ENCODE measurements at regions not wholly inside any gene's neighbourhood (a gene's known extent, or its start where the extent isn't known, plus 50 kb on each side); places are given as distances from the start of the nearest gene placed in this dataset.

DNA sequence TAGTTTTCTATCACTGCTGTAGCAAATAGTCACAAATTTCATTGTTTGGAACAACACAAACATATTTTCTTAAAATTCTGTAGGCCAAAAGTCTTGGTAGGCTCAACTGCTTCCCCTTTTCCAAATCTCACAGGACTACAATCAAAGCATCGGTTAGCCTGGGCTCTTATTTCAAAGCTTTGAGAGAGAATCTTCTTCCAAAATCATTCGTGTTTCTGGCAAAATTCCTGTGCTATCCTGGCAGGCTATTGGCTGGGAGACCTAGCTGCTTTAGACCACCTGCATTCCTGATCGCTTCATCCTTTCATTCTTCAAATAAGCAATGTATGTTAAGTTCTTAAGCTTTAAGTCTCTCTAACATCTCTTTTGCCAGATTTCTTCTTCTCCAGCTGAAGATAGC lies 629.8 kb upstream of the CDH18 start:
- DNase-seq = no peak

DNA sequence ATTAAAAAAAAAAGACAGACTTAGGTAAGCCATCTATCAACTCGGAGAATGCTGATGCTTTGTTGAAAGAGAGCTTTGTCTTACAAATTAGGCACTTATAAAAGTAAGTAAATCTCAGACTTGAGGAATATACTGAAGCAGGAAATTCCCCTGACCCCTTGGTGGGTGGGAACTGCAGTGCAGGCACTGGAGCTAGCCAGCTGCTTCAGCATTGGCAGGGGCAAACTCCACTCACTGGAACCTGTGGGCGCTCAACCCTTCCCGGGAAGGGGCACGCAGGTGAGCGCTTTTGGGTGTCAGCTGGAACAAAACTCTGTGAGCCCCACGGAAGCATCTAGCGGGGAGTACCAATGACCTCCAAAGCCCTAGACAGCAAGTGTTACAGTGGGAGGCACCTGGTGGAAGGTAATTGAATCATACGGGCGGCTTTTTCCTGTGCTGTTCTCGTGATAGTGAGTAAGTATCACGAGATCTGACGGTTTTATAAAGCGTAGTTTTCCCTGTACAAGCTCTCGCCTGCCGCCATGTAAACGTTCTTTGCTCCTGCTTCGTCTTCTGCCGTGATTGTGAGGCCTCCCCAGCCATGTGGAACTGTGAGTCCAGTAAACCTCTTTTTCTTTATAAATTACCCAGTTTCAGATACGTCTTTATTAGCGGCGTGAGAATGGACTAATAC lies 628.0 kb upstream of the CDH18 start:
- no peak for DNase-seq

DNA sequence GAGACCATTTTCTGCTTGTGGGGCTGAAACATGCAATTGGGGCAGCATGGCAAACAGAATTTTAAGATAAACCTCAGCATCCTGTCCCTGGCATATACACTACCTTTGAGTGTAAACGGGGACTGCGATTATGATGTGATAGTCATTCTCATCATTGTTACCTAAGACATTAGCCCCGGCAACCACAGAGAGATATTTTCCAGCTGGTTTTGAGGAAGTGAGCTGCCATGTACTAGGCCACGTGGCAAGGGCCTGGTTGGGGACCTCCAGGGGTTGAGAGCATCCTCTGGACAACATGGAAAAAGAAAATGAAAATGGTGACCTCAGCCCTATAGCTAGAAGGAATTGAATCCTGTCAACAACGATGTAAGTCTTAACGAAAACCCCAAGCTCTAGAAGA lies 623.6 kb upstream of the CDH18 start:
- DNase-seq = peak; percentile 3

DNA sequence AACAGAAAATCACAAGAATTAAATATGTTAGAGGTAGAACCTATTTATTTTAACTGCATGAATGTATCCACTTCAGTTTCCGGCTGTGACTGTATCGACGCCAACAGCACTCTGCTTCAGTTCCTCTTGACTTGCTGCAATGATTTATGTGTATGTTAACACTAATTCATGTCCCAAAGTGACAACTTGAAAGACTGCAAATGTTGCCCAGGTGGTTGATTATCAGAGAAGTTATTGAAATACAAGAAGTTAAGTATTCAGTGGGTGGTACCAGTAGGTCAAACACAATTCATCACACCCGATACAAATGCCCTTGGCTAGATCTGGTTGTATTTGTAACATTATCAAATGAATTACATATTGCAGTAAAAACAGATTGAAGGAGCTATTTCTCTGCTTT lies 622.7 kb upstream of the CDH18 start:
- DNase-seq = no peak

DNA sequence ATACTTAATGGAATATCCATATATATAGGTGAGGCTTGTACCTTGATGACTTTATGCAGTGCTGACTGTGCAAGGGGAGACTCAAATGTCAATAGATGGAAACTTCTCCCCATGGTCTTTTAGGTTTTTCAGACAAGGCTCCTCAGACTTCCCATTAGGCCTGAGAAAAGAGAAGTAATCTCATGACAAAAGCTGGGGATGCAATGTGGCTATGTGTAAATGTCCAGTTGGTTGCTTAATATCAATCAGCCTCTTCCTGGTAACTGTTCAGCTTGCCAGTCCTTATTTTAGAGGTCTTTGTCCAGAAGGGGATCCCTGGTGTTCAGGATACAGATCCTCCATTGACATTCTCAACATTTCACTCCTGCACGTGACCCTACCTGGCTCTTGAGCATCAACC lies 621.1 kb upstream of the CDH18 start:
- no peak for DNase-seq

DNA sequence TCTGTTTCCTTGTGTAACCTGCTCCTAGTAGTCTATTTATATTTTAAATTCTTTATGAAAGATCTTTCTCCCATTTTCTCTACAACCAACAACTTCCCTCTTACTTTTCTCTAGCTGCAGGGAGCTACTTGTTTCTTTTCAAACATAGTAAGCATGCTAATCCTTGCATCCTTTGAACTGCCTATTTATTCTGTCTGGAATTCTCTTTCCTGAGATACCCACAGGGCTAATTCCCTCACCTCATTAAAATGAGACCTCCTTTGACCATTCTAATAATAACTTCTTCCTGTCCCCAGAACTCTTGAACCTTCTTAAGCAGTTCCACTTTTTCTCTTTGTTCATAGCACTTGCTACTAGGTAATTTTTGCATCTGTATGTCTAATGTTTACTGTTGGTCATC lies 620.6 kb upstream of the CDH18 start:
- DNase-seq = no peak

DNA sequence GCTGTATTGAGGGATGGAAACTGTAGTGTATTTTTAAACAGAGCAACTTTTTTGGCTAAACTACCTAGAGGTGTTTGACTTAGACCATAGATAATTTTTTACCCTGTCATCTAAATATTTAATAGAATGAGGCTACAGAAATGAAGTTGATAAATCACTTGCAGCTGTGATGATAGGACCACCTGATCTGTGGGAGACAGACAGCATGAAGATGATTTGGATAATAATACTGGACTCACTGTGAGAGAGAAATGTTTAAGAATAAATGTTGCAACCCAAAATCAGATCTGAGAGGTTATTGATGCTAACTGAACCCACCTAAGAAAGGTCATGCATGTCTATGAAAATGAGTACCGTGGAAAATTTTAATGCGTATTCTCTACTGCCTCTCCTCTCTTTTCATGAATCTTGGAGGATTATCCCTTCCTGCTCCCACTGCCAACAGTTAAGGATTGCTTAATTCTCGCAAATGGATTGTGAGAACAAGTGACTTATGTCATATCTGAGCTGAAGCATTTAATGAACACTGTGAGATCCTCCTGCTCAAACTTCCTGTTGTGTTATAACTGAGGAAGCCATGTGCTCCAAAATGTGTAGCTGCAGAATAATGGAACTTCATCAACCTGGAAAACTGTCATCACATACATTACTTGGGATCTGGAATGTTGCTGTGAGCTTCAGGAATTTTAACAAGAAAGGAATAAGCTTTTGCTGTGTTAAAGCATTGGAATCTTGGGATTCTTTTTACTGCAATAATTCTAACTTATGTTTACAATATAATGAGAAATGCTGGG lies 617.9 kb upstream of the CDH18 start:
- no peak for DNase-seq

DNA sequence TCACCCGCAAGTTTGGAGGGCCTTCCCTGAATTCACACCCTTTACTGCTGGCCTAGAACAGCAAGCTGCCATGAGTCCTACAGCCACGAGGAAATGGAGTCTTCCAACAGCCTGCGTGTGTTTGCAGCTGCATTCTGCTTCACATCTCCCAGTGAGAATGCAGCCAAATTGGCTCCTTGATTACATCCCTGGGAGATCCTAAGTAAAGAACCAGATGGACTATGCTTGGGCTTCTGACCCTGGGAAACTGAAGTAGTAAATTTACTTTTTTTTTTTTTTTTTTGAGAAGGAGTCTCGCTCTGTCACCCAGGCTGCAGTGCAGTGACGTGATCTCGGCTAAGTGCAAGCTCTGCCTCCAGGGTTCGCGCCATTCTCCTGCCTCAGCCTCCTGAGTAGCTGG lies 617.0 kb upstream of the CDH18 start:
- no peak for DNase-seq

DNA sequence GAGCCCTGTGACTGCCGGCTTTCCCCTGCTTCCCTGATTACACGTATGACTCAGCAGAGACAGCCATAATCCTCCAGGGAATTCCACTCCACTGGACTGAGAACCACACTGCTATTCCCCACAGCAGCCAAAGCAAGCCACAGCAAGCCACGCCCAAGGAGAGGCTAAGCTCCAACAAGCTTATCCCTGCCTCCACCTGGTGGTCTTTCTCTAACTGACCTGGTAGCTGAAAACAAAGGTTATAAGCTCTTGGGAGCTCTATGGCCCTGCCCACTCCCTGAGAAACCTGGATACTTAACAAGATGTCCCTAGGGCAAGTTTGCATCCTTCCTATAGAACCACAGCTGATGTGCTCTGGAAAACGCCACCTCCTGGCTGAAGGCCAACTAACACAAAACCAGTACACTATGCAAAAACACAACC lies 613.7 kb upstream of the CDH18 start:
- no peak for DNase-seq

DNA sequence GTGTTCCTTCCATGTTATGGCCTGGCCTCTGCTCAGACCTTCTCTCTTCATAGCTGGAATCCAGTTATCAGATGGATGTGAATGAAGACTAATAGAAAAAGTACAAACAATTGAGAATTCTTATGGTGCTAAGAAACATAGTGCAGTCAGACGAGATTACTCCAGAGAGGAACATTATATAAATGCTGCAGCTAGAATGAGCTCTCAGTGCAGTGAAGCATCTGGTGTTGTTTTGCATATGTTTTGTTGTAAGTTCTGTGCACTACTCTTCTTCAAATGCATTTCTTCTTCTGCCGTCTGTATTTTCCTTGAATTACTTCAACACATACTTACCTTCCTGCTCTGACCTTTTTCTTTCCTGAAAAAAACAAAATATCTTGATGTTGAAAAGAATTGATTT lies 602.4 kb upstream of the CDH18 start:
- no peak for DNase-seq

DNA sequence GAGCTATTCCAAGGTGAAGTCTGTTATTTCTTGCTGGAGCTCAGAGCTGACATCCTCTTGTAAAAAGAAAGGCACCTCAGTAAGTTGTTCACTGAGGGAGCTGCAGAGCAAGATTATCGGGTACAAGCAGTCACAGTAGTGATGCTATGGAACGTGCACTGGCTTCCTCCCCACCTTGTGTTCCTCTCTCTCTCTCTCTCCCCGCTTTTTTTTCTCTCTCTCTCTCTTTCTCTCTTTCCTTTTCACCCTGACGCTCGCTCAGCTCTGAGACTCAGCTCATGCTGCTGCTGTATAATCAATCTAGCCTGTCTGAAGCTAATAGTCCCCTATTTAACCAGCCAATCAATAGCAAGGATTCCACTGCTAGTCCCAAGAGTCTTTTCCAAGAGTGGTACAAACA lies 587.6 kb upstream of the CDH18 start:
- DNase-seq = no peak

DNA sequence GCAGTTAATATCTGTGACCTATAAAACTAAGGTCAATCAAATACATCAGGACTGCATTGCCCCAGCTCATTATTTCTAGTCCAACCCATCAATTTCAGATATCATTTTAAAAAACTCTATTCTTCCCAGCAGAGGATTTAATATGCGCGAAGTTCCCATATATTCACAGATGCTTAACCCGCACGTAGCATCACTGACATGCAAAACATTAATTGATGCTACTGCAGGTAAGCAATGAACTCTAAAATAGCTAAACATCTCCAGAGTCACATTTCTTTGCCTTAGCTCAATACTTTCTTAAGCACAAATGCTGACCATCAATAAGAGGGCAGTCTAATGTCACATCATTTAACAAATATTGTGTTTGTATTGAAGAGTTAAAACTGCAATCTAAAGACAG lies 586.6 kb upstream of the CDH18 start:
- DNase-seq = no peak

DNA sequence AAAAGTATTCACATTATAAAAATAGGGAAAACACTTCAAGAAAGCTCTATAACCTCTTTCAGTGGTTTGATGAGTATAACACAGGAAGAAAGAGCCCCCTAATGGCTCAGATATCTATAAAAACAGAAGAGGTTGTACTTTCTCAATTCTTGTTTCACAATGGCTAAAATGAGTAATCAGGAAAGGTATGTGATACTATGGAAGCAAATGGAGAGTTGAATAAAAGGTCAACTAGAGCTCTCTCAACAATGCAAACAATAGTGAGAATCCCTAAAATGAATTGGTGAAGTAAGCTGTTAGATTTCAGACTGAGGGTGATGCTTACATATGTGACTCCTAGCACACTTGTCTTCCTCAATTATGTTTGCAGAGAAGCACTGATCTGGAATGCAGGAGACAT lies 584.6 kb upstream of the CDH18 start:
- DNase-seq = no peak

DNA sequence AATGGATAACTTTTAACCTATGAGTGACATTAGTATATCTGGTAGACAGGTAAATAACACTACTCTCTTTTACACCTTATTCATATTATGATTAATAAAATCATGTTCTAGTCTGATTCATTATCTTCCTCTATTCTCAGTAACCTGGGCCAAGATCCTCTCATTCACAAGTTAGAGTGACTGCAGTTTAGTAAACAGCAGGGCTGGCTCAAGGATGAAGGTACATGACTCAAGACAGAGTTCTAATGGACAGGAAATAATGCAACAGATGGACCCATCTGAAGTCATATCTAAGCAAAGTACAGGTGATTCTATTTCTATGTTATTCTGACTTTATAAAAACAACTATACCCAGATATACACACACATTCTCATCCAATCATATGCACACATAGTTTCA lies 582.5 kb upstream of the CDH18 start:
- DNase-seq = no peak

DNA sequence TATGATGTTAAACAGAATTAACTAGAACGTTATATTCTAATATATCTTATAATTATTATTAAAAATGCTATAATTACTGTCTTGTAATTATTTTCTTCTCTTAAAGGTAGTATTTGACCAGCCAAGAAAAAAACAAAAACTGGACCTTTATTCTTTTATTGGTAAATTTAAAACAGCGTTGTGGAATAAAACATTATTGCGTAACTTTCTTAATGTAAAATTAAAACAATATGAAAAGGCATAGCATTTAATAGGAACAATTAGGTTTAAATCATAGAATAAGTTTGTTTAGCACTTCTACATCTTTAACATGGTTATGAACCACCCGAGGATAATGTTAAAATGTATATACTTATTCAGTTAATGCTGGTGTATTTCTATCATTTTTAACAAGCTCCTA lies 574.5 kb upstream of the CDH18 start:
- DNase-seq = no peak

DNA sequence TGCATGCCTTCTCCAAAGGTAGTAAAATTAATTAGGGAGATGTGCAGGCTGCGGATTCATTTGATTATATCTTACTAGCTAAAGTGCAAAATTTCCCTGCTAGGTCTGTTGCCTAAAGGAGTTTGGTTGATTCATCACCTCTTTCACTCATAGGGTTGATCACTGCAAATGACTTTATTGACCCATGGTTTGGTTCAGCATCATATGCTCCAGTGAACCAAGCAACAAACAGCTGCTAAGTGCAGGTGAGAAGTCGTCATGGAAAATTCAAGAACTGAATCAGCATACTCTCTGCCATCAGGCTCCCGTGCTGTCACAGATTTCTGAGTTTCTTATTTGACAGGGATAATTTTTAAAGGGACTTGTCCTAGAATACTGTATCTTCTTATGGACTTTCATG lies 571.8 kb upstream of the CDH18 start:
- DNase-seq = no peak

DNA sequence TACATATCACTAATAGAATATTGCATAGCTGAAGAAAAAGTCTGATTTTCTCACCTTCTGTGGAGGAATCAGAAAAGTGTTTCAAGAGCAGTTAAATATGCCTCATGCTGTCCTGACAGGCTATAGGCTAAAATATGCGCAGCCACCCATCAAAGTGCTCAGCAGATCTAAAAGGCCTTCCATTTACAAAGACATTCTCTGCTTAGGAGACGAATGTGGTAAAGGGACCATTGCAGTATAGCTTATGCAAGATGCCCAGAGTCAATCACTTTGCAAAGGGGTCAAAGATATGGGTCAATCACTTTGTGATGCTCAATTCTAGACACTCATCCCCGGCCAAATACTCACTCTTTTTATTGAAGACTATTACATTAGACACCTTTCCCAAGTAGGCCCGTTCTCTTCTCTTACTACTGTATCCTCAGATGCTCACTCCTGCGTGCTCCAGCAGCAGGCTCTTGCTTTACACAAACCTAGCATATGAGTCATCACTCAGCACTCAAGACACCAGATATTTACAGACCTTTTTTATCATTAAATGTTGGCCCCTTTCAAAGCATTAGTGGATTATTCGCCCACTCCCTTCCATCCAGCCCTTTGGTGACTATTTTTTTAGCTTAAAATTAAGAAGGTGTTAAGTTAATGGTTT lies 568.2 kb upstream of the CDH18 start:
- no peak for DNase-seq

DNA sequence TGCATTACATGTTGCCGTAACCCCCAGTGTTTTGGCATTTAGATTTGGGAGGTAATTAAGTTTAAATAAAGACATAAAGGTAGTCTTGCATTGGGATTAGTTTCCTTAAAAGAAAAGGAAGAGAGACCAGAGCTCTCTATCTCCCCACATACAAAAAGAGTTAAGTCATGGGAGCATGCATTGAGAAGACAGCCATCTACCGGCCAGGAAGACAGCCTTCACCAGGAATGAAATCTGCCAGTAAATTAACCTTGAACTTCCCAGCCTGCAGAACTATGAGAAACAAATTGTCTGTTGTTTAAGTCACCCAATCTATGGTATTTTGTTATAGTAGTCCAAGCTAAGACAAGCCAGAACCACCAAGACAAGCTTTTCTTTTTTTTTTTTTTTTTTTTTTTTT lies 567.0 kb upstream of the CDH18 start:
- no peak for DNase-seq

DNA sequence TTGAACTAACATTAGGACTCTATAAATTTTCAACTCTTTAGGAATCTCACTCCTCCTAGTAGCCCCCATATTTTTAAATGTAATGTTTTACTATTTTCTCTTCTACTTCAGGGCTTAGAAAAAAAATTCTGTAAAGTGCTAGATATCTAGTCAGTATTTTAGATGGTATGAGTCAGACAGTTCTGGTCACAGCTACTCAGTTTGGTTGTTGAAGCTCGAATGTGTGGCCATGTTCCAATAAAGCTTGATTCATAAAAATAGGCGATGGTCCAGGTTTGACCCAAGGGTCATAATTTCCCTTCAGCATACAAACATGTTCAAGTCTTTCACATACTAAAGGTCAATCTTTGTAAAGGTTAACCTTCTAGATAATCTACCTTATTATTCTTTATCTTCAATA lies 566.0 kb upstream of the CDH18 start:
- no peak for DNase-seq

DNA sequence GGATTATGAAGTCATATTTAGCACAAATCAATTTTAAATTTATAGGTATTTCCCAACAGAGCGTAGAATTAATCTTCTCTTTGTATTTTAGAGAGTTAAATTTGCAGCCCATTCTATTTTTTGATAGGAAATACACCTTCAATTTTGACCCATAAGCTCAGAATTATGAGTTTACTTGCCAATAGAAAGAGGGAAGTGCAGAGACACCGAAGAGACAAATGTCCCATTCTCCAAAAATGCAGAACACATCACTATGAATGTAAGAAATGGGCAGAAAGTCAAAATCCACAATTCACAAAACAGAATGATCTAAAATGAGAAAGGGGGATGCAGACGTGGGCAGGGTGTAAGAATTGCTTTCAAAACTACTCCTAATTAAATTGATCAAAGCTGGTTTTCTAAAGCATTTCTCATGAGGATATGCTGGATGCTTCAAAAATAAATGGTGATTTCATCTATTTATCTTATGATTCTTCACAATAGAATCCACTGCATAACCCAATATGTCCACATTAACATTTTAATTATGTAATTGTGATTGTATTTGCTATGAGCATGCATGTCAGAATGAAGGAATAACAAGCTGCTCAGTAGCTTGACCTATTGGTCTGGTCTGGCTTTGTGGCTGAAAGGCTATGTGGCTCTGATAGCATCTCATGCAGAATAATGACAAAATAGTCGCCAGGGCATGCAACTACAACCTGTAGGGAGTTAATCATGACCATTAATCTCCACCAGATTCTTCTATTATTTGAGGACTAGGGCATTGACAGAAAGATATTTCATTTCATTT lies 550.1 kb upstream of the CDH18 start:
- no peak for DNase-seq

DNA sequence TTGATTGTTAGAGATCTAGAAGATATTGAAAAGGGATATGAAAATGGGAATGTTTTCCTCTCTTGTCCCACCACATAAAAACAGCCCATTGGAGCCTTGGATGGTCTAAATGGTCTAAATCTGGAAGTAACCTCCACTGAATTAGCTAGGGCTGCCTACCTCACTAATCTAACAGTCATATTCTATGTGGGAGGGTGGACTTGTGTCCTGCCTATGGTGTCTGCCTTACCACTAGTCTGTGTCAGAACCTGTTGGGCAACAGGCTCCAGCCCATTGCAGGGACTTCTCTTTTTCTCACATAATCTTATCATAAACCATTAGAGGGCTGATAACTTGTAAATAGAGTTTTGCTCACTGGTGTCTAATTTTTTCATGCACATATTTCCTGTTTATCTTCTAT lies 548.8 kb upstream of the CDH18 start:
- peak; percentile 25 for DNase-seq

DNA sequence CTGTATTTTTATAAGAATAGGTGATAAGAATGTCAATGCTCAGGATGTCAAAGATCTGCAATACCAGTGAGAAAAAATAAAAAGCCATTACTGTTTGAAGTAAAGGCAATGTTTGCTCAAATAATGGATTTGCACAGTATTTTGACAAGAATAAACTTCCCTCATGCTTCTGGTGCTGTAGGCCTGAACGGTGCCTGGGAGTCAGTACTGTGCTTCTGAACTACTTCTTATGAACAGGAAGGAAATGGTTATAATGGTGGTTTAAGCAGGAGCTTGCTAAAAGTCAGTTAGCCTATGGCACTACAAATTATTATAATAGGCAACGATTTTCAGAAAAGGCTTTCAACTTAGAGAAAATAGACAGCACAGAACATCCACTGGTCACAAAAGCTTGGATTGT lies 548.3 kb upstream of the CDH18 start:
- no peak for DNase-seq

DNA sequence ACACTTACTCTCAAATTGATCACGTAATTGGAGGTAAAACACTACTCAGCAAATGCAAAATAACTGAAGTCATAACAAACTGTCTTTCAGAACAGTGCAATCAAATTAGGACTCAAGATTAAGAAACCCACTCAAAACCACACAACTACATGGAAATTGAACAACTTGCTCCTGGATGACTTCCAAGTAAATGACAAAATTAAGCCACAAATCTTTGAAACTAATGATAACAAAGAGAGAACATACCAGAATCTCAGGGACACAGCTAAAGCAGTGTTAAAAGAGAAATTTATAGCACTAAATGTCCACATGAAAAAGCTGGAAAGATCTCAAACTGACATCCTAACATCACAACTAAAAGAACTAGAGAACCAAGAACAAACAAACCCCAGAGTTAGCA lies 540.5 kb upstream of the CDH18 start:
- no peak for DNase-seq
